ENCODE measurements at regions not wholly inside any gene's neighbourhood (a gene's known extent, or its start where the extent isn't known, plus 50 kb on each side); places are given as distances from the start of the nearest gene placed in this dataset.

DNA sequence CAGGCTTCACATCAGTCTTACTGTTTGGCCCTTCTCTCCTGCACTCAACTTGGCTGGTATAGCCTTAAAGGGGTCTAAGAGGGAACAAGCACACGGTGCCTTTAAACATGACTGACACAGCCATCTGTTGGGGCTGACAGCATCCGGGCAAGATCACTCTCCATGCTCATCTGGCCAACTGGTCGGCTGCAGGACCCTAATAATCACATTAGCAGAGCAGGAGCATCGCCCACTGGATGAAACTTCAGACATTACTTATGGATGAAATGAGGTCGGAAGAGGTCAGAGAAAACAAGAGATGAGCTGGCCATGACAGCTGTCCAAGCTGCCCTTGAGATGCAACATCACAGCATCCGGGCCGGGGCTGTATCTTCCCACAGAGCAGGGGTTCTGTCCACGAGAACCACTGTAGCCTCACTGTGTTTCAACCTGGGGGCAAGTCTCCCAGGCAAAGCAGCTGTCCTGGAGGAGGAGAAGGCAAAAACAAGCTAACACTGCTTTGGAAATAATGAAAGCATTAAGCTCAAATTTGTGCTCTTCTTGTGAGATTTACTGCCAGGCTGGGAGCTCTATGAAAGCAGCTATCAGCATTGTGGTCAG lies 94.4 kb upstream of the TTC29 start:
- Histone ChIP-seq H3K9me3 (no peaks in the 10 kb centered on the region), H3K27ac (no peak overlapping the region), H3K4me3 (no peak overlapping the region), H3K4me1 (no peaks in the 10 kb centered on the region), H3K27me3 (peaks cover 0 to 17% (median 0%) of the 10 kb centered on the region in 4 donors), H3K36me3 (no peaks in the 10 kb centered on the region)
- TF ChIP-seq, protein P1, sequence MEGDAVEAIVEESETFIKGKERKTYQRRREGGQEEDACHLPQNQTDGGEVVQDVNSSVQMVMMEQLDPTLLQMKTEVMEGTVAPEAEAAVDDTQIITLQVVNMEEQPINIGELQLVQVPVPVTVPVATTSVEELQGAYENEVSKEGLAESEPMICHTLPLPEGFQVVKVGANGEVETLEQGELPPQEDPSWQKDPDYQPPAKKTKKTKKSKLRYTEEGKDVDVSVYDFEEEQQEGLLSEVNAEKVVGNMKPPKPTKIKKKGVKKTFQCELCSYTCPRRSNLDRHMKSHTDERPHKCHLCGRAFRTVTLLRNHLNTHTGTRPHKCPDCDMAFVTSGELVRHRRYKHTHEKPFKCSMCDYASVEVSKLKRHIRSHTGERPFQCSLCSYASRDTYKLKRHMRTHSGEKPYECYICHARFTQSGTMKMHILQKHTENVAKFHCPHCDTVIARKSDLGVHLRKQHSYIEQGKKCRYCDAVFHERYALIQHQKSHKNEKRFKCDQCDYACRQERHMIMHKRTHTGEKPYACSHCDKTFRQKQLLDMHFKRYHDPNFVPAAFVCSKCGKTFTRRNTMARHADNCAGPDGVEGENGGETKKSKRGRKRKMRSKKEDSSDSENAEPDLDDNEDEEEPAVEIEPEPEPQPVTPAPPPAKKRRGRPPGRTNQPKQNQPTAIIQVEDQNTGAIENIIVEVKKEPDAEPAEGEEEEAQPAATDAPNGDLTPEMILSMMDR (IDR thresholded peaks at IDR 0.05): no peak
- TF ChIP-seq POLR2A (IDR thresholded peaks at IDR 0.05): no peak
- no peak for DNase-seq
- intact Hi-C loops (cut with DNase I): no loop called here
- 67 to 85% methylated on average over 4 to 8 of the region's 8 CpGs for WGBS, 2 donors

DNA sequence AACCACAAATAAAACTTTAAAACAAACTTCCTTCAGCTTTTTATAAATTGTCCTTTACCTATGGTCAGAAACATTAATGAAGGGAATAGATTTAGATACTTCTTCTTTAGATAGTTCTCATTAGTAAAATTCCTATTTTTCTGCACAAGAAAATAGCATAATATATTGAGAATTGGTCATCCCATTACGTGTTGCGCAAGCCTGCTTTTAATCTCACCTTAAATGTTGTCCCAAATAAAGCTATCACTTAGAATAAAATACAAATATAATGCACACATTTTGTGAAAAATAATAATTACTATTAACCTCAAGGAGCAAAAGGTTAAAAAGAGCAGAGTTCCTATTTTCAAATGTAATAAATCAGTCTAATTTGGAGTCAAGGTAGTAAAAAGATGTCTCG lies 95.2 kb upstream of the TTC29 start:
- Histone ChIP-seq H3K4me1 (no peaks in the 10 kb centered on the region), H3K27ac (no peak overlapping the region), H3K9me3 (no peaks in the 10 kb centered on the region), H3K36me3 (no peaks in the 10 kb centered on the region), H3K27me3 (peaks cover 0 to 17% (median 0%) of the 10 kb centered on the region in 4 donors), H3K4me3 (no peak overlapping the region)
- WGBS, 2 donors: 81 to 87% methylated on average over 3 of the region's 3 CpGs
- intact Hi-C loops (cut with DNase I): no loop called here
- DNase-seq: no peak
- TF ChIP-seq POLR2A (IDR thresholded peaks at IDR 0.05): no peak
- TF ChIP-seq, protein P1 (IDR thresholded peaks at IDR 0.05): no peak

DNA sequence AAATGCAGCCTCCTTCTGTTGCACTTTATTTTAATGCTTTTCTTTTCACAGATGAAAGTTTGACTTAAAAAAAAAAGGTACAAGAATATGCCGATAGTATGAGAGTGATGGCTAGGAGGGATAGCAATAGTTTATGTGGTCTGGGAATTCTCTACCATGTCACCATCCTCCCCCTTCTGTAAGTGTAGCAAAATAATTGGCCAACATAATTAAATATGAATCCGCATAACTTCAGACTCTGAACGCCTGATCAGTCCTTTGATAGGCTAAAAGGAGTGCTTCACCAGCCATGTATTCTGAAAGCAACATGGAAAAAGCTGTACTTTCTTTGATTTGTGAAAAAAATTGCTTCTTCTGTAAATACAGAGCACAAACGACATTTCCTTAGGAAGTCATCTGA lies 95.7 kb upstream of the TTC29 start:
- Histone ChIP-seq H3K27ac (no peak overlapping the region), H3K27me3 (peaks cover 0 to 17% (median 0%) of the 10 kb centered on the region in 4 donors), H3K9me3 (no peaks in the 10 kb centered on the region), H3K4me3 (no peak overlapping the region), H3K36me3 (no peaks in the 10 kb centered on the region), H3K4me1 (no peaks in the 10 kb centered on the region)
- DNase-seq: no peak
- WGBS, 2 donors: 48 to 63% methylated on average over 4 of the region's 4 CpGs
- no peak for TF ChIP-seq POLR2A (IDR thresholded peaks at IDR 0.05)
- TF ChIP-seq, protein P1 (IDR thresholded peaks at IDR 0.05): no peak
- intact Hi-C loops (cut with DNase I): no loop called here

DNA sequence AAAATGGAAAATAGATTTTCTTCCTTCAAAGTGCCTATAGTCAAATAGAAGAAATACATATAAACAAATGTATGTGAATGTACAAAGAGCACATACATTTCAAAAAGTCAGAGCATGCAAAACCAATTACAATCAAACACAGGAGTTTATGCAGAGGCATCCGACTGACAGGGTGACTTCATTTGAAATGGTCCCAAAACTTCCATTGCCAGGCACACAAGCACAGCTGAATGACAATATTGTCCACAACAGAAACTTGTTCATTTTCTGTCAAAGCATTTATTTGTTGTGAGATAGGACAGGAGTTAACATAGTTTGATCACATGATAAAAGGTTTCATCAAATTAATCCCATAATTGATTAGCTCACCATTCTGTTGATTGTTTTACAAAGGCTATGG lies 96.4 kb upstream of the TTC29 start:
- WGBS, 2 donors: 43 to 65% methylated on average over 1 of the region's 1 CpG
- Histone ChIP-seq H3K27me3 (peaks cover 0 to 17% (median 0%) of the 10 kb centered on the region in 4 donors), H3K36me3 (no peaks in the 10 kb centered on the region), H3K4me1 (no peaks in the 10 kb centered on the region), H3K4me3 (no peak overlapping the region), H3K9me3 (no peaks in the 10 kb centered on the region), H3K27ac (no peak overlapping the region)
- no peak for TF ChIP-seq POLR2A (IDR thresholded peaks at IDR 0.05)
- TF ChIP-seq, protein P1 (IDR thresholded peaks at IDR 0.05): no peak
- DNase-seq: no peak
- intact Hi-C loops (cut with DNase I): no loop called here

DNA sequence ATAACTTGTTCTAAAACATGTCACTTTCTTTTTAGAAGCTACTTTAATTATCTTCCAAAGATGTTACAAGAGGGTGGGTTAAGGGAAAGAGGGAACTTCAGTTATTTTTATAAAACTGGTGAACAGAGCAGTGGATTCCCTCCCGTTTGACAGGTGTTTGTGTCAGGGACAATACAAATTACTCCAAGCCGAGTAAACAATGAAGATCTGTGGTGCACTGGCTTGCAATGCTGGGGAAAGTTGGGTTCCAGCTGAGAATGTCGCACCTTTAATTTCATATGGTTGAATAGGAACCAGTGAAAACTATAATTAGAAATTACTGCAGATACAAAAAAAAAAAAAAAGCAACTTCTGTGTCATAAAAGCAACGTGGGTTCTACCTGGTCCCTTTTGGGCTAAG lies 98.6 kb upstream of the TTC29 start:
- 17 to 26% methylated on average over 4 of the region's 4 CpGs for WGBS, 2 donors
- H3K4me3 ChIP-seq: no peak overlapping the region
- H3K9me3 ChIP-seq: no peaks in the 10 kb centered on the region
- no peak for TF ChIP-seq POLR2A (IDR thresholded peaks at IDR 0.05)
- TF ChIP-seq, protein P1 (IDR thresholded peaks at IDR 0.05): no peak
- no peaks in the 10 kb centered on the region for H3K4me1 ChIP-seq
- H3K36me3 ChIP-seq: no peaks in the 10 kb centered on the region
- H3K27me3 ChIP-seq: peaks cover 0 to 6% (median 0%) of the 10 kb centered on the region in 4 donors
- H3K27ac ChIP-seq: no peak overlapping the region
- intact Hi-C loops (cut with DNase I): no loop called here
- DNase-seq: no peak
